ENCODE measurements at regions not wholly inside any gene's neighbourhood (a gene's known extent, or its start where the extent isn't known, plus 50 kb on each side); places are given as distances from the start of the nearest gene placed in this dataset.

GRCh38 chr3:144301863-144302262 is 330.2 kb downstream of the DIPK2A start:
- no peak overlapping the region for H3K27ac ChIP-seq (ENCODE audit: low read depth, low read length)
- no peaks in the 10 kb centered on the region for H4K20me1 ChIP-seq (ENCODE audit: control insufficient read depth, insufficient read depth, low read depth, low read length)
- H3K9me3 ChIP-seq (ENCODE audit: control insufficient read depth, insufficient read depth, low read length): no peaks in the 10 kb centered on the region
- H3K36me3 ChIP-seq (ENCODE audit: control insufficient read depth, low read length): no peaks in the 10 kb centered on the region
- no peaks in the 10 kb centered on the region for H3K4me1 ChIP-seq (ENCODE audit: control insufficient read depth, low read length)
- no peak overlapping the region for H3K4me2 ChIP-seq (ENCODE audit: low read length)
- no peaks in the 10 kb centered on the region for H3K27me3 ChIP-seq (ENCODE audit: control insufficient read depth, low read length)
- H3K4me3 ChIP-seq (ENCODE audit: low read length): no peak overlapping the region
- TF ChIP-seq EZH2phosphoT487 (IDR thresholded peaks at IDR 0.05; ENCODE audit: borderline replicate concordance, low read length): no peak
- H3K9me2 ChIP-seq (replicated peaks; ENCODE audit: control insufficient read depth, low read length): no peaks in the 10 kb centered on the region
- H3F3A ChIP-seq (ENCODE audit: control insufficient read depth, insufficient read depth): no peaks in the 10 kb centered on the region
- no peaks in the 10 kb centered on the region for H3K79me2 ChIP-seq (ENCODE audit: control insufficient read depth, low read length)

- TF ChIP-seq EZH2phosphoT487 (IDR thresholded peaks at IDR 0.05; ENCODE audit: borderline replicate concordance, low read length) (no peak), CTCF (IDR thresholded peaks at IDR 0.05; ENCODE audit: low read depth, low read length, poor library complexity, severe bottlenecking) (no peak)
- no peaks in the 10 kb centered on the region for H3K9me2 ChIP-seq (replicated peaks; ENCODE audit: control insufficient read depth, low read length)
- no peak overlapping the region for H3K4me2 ChIP-seq (ENCODE audit: low read length)
- H3K79me2 ChIP-seq (ENCODE audit: control insufficient read depth, low read length): no peaks in the 10 kb centered on the region
- no peaks in the 10 kb centered on the region for H3K27me3 ChIP-seq (ENCODE audit: control insufficient read depth, low read length)
- H3K27ac ChIP-seq (ENCODE audit: low read depth, low read length): no peak overlapping the region
- no peaks in the 10 kb centered on the region; the same call in 1 of the 2 replicates for H3K9me3 ChIP-seq (ENCODE audit: control insufficient read depth, insufficient read depth, low read length)
- H3F3A ChIP-seq (ENCODE audit: control insufficient read depth, insufficient read depth): no peaks in the 10 kb centered on the region
- no peaks in the 10 kb centered on the region for H4K20me1 ChIP-seq (ENCODE audit: control insufficient read depth, insufficient read depth, low read depth, low read length)
- H3K4me3 ChIP-seq (ENCODE audit: low read length): no peak overlapping the region
- H3K36me3 ChIP-seq (ENCODE audit: control insufficient read depth, low read length): no peaks in the 10 kb centered on the region
- H3K4me1 ChIP-seq (ENCODE audit: control insufficient read depth, low read length): no peaks in the 10 kb centered on the region
Observed at GRCh38 chr3:144307951-144308350, 336.3 kb downstream of the DIPK2A start.

- Histone ChIP-seq H3K36me3 (ENCODE audit: control insufficient read depth, low read length) (no peaks in the 10 kb centered on the region), H3K79me2 (ENCODE audit: control insufficient read depth, low read length) (no peaks in the 10 kb centered on the region), H3F3A (ENCODE audit: control insufficient read depth, insufficient read depth) (no peaks in the 10 kb centered on the region), H4K20me1 (ENCODE audit: control insufficient read depth, insufficient read depth, low read depth, low read length) (no peaks in the 10 kb centered on the region), H3K27ac (ENCODE audit: low read depth, low read length) (no peak overlapping the region), H3K9me3 (ENCODE audit: control insufficient read depth, insufficient read depth, low read length) (no peaks in the 10 kb centered on the region; the same call in 1 of the 2 replicates), H3K4me1 (ENCODE audit: control insufficient read depth, low read length) (no peaks in the 10 kb centered on the region), H3K4me2 (ENCODE audit: low read length) (no peak overlapping the region), H3K27me3 (ENCODE audit: control insufficient read depth, low read length) (no peaks in the 10 kb centered on the region), H3K4me3 (ENCODE audit: low read length) (no peak overlapping the region), H3K9me2 (replicated peaks; ENCODE audit: control insufficient read depth, low read length) (no peaks in the 10 kb centered on the region)
- TF ChIP-seq EZH2phosphoT487 (IDR thresholded peaks at IDR 0.05; ENCODE audit: borderline replicate concordance, low read length) (no peak), CTCF (IDR thresholded peaks at IDR 0.05; ENCODE audit: low read depth, low read length, poor library complexity, severe bottlenecking) (no peak)
Observed at GRCh38 chr3:144308396-144308795, 336.8 kb downstream of the DIPK2A start.

GRCh38 chr3:144312702-144313101 is 341.1 kb downstream of the DIPK2A start:
- H3K36me3 ChIP-seq (ENCODE audit: control insufficient read depth, low read length): no peaks in the 10 kb centered on the region
- no peaks in the 10 kb centered on the region for H3K9me2 ChIP-seq (replicated peaks; ENCODE audit: control insufficient read depth, low read length)
- H3F3A ChIP-seq (ENCODE audit: control insufficient read depth, insufficient read depth): no peaks in the 10 kb centered on the region
- no peaks in the 10 kb centered on the region; the same call in 1 of the 2 replicates for H3K9me3 ChIP-seq (ENCODE audit: control insufficient read depth, insufficient read depth, low read length)
- TF ChIP-seq EZH2phosphoT487 (IDR thresholded peaks at IDR 0.05; ENCODE audit: borderline replicate concordance, low read length) (no peak), CTCF (IDR thresholded peaks at IDR 0.05; ENCODE audit: low read depth, low read length, poor library complexity, severe bottlenecking) (no peak)
- H3K27ac ChIP-seq (ENCODE audit: low read depth, low read length): no peak overlapping the region
- no peak overlapping the region for H3K4me2 ChIP-seq (ENCODE audit: low read length)
- H3K79me2 ChIP-seq (ENCODE audit: control insufficient read depth, low read length): no peaks in the 10 kb centered on the region
- no peaks in the 10 kb centered on the region for H3K27me3 ChIP-seq (ENCODE audit: control insufficient read depth, low read length)
- H4K20me1 ChIP-seq (ENCODE audit: control insufficient read depth, insufficient read depth, low read depth, low read length): no peaks in the 10 kb centered on the region
- H3K4me3 ChIP-seq (ENCODE audit: low read length): no peak overlapping the region
- no peaks in the 10 kb centered on the region for H3K4me1 ChIP-seq (ENCODE audit: control insufficient read depth, low read length)

All from DOHH2 (cell line).